ENCODE measurements at regions not wholly inside any gene's neighbourhood (a gene's known extent, or its start where the extent isn't known, plus 50 kb on each side); places are given as distances from the start of the nearest gene placed in this dataset.

GRCh38 chr9:84583866-84584265 lies 85.7 kb upstream of the NTRK2 start:
- DNase-seq (ENCODE audit: low read depth, low spot score) = no peak

GRCh38 chr9:84586662-84587061 lies 82.9 kb upstream of the NTRK2 start:
- no peak for DNase-seq (ENCODE audit: low read depth, low spot score)

GRCh38 chr9:84587153-84587552 lies 82.4 kb upstream of the NTRK2 start:
- no peak for DNase-seq (ENCODE audit: low read depth, low spot score)

- DNase-seq (ENCODE audit: low read depth, low spot score) = no peak
Observed at GRCh38 chr9:84589542-84589941, 80.0 kb upstream of the NTRK2 start.

GRCh38 chr9:84590706-84591105 lies 78.8 kb upstream of the NTRK2 start:
- no peak for DNase-seq (ENCODE audit: low read depth, low spot score)

- no peak for DNase-seq (ENCODE audit: low read depth, low spot score)
Observed at GRCh38 chr9:84592918-84593317, 76.6 kb upstream of the NTRK2 start.

GRCh38 chr9:84593352-84593751 lies 76.2 kb upstream of the NTRK2 start:
- no peak for DNase-seq (ENCODE audit: low read depth, low spot score)

- DNase-seq (ENCODE audit: low read depth, low spot score) = no peak
Observed at GRCh38 chr9:84597131-84597530, 72.4 kb upstream of the NTRK2 start.

GRCh38 chr9:84598921-84599636 lies 70.5 kb upstream of the NTRK2 start:
- DNase-seq (ENCODE audit: low read depth, low spot score) = no peak

GRCh38 chr9:84600739-84601138 lies 68.8 kb upstream of the NTRK2 start:
- DNase-seq (ENCODE audit: low read depth, low spot score) = no peak

- no peak for DNase-seq (ENCODE audit: low read depth, low spot score)
Observed at GRCh38 chr9:84604223-84604622, 65.3 kb upstream of the NTRK2 start.

- no peak for DNase-seq (ENCODE audit: low read depth, low spot score)
Observed at GRCh38 chr9:84609779-84610178, 59.8 kb upstream of the NTRK2 start.

GRCh38 chr9:84613431-84613830 lies 56.1 kb upstream of the NTRK2 start:
- no peak for DNase-seq (ENCODE audit: low read depth, low spot score)

- DNase-seq (ENCODE audit: low read depth, low spot score) = no peak
Observed at GRCh38 chr9:84615544-84615943, 54.0 kb upstream of the NTRK2 start.

GRCh38 chr9:84617411-84618029 lies 52.0 kb upstream of the NTRK2 start:
- DNase-seq (ENCODE audit: low read depth, low spot score) = no peak

Measured in smooth muscle cell of the brain vasculature (primary cell).